ENCODE measurements at regions not wholly inside any gene's neighbourhood (a gene's known extent, or its start where the extent isn't known, plus 50 kb on each side); places are given as distances from the start of the nearest gene placed in this dataset.

GRCh38 chr18:53952700-53953099, 271.8 kb downstream of the MBD2 start:
- Histone ChIP-seq H3K4me1 (replicated peaks in 1 of 2; ENCODE audit: control insufficient read depth in 2 of 2, insufficient read depth in 2 of 2, low read length in 2 of 2) (no peaks in the 10 kb centered on the region), H3K36me3 (ENCODE audit: control insufficient read depth, insufficient read depth, low read length) (no peaks in the 10 kb centered on the region), H3K79me2 (ENCODE audit: control insufficient read depth, insufficient read depth, low read length) (no peaks in the 10 kb centered on the region), H3K9me1 (ENCODE audit: control insufficient read depth, insufficient read depth, low read length) (no peaks in the 10 kb centered on the region), H3K9me3 (replicated peaks; ENCODE audit: control insufficient read depth, insufficient read depth, low read depth, low read length) (no peaks in the 10 kb centered on the region), H3K27me3 (ENCODE audit: control insufficient read depth in 2 of 2, insufficient read depth in 2 of 2, low read length in 2 of 2) (no peaks in the 10 kb centered on the region), H2AFZ (ENCODE audit: low read depth, low read length) (no peak overlapping the region), H3K9ac (ENCODE audit: insufficient read depth in 1 of 2, low read depth in 2 of 2, low read length in 2 of 2) (no peak overlapping the region), H3K4me3 (no peak overlapping the region), H3K4me2 (ENCODE audit: insufficient read depth, low read length) (no peak overlapping the region), H3K27ac (ENCODE audit: extremely low read depth, low read depth, low read length) (no peak overlapping the region), H4K20me1 (replicated peaks; ENCODE audit: control insufficient read depth, insufficient read depth, low read length) (no peaks in the 10 kb centered on the region)
- no peak for DNase-seq (ENCODE audit: extremely low read depth in 1 of 4, low spot score in 3 of 4)
- BruUV-seq (replicated peaks): no TSS peak
- ChIA-PET POLR2A (no interaction called here), CTCF (ENCODE audit: low intra/inter-chr PET ratio) (no interaction called here)
- no peak for TF ChIP-seq BRCA1 (IDR thresholded peaks at IDR 0.05)
- no peak for TF ChIP-seq BRCA1 (CRISPR knock-in tag; IDR thresholded peaks at IDR 0.05)
- no peak for TF ChIP-seq HCFC1 (IDR thresholded peaks at IDR 0.05; ENCODE audit: low read depth, low read length)
- in situ Hi-C loops (cut with MboI) (no loop called here), intact Hi-C loops (cut with micrococcal nuclease) (no loop called here)
- FAIRE-seq: no peak
- ATAC-seq: no peak
- WGBS (ENCODE audit: insufficient coverage, low coverage, missing lambda C conversion rate): 0% methylated on average over 3 of the region's 3 CpGs

GRCh38 chr18:53950545-53950944, 273.9 kb downstream of the MBD2 start:
- DNase-seq (ENCODE audit: extremely low read depth in 1 of 4, low spot score in 3 of 4): no peak
- Histone ChIP-seq H3K27ac (ENCODE audit: extremely low read depth, low read depth, low read length) (no peak overlapping the region), H3K9ac (ENCODE audit: insufficient read depth in 1 of 2, low read depth in 2 of 2, low read length in 2 of 2) (no peak overlapping the region), H3K27me3 (ENCODE audit: control insufficient read depth in 2 of 2, insufficient read depth in 2 of 2, low read length in 2 of 2) (no peaks in the 10 kb centered on the region), H3K4me1 (replicated peaks in 1 of 2; ENCODE audit: control insufficient read depth in 2 of 2, insufficient read depth in 2 of 2, low read length in 2 of 2) (no peaks in the 10 kb centered on the region), H3K4me2 (ENCODE audit: insufficient read depth, low read length) (no peak overlapping the region), H3K36me3 (ENCODE audit: control insufficient read depth, insufficient read depth, low read length) (no peaks in the 10 kb centered on the region), H3K4me3 (no peak overlapping the region), H3K79me2 (ENCODE audit: control insufficient read depth, insufficient read depth, low read length) (no peaks in the 10 kb centered on the region), H3K9me3 (replicated peaks; ENCODE audit: control insufficient read depth, insufficient read depth, low read depth, low read length) (no peaks in the 10 kb centered on the region), H4K20me1 (replicated peaks; ENCODE audit: control insufficient read depth, insufficient read depth, low read length) (no peaks in the 10 kb centered on the region), H3K9me1 (ENCODE audit: control insufficient read depth, insufficient read depth, low read length) (no peaks in the 10 kb centered on the region), H2AFZ (ENCODE audit: low read depth, low read length) (no peak overlapping the region)
- 0% methylated on average over 1 of the region's 1 CpG for WGBS (ENCODE audit: insufficient coverage, low coverage, missing lambda C conversion rate)
- ChIA-PET CTCF (ENCODE audit: low intra/inter-chr PET ratio) (no interaction called here), POLR2A (no interaction called here)
- no peak for FAIRE-seq
- ATAC-seq: no peak
- in situ Hi-C loops (cut with MboI): no loop called here
- BruUV-seq (replicated peaks): no TSS peak
- intact Hi-C loops (cut with micrococcal nuclease): no loop called here
- no peak for TF ChIP-seq PRPF4 (IDR thresholded peaks at IDR 0.05; ENCODE audit: insufficient read depth, low read depth, low read length, poor library complexity, severe bottlenecking)
- TF ChIP-seq RB1 (IDR thresholded peaks at IDR 0.05; ENCODE audit: low read depth): no peak
- no peak for TF ChIP-seq RERE (CRISPR knock-in tag; IDR thresholded peaks at IDR 0.05; ENCODE audit: borderline replicate concordance)
- TF ChIP-seq HNRNPH1 (optimal IDR thresholded peaks at IDR 0.05; ENCODE audit: low read depth, low read length): no peak
- TF ChIP-seq STAG1 (CRISPR knock-in tag; IDR thresholded peaks at IDR 0.05; ENCODE audit: borderline replicate concordance): no peak
- TF ChIP-seq U2AF1 (optimal IDR thresholded peaks at IDR 0.05; ENCODE audit: low read depth, low read length): no peak
- TF ChIP-seq MAZ (CRISPR knock-in tag; conservative IDR thresholded peaks at IDR 0.05 in 1 of 2, IDR thresholded peaks at IDR 0.05 in 1 of 2): no peak
- TF ChIP-seq KDM2B (CRISPR knock-in tag; IDR thresholded peaks at IDR 0.05): no peak
- no peak for TF ChIP-seq BACH1 (tag; IDR thresholded peaks at IDR 0.05)
- no peak for TF ChIP-seq SMARCA5 (IDR thresholded peaks at IDR 0.05)
- no peak for TF ChIP-seq SMARCC2 (IDR thresholded peaks at IDR 0.05; ENCODE audit: low read depth)

Measured in K562 (cell line).